Adrenal gland (tissue), 9 donors: ENCODE measurements at regions not wholly inside any gene's neighbourhood (a gene's known extent, or its start where the extent isn't known, plus 50 kb on each side); places are given as distances from the start of the nearest gene placed in this dataset.

Experiments
- DNase-seq, 7 donors: peaks; one replicate each; pipeline ENCODE4 v3.0.0-alpha.2; 2019 to 2020
- H3K27ac ChIP-seq, 5 donors: fragments of 200-600 bp; sonication (generic) in 4 of 5; 1 replicate in 3 of 5; 2 replicates in 2 of 5; pipeline versions ENCODE4 v1.5.1 to v1.8.0; 2016 to 2020; ENCODE audit warnings: mild to moderate bottlenecking in 1 of 5
- H3K27me3 ChIP-seq: fragments of 200-600 bp; 2 replicates; pipeline ENCODE4 v1.8.0; 2021
- H3K36me3 ChIP-seq, 2 donors: fragments of 200-600 bp; replicated peaks in 1 of 2; 1 replicate in 1 of 2; 2 replicates in 1 of 2; pipeline versions ENCODE4 v1.5.1 to v1.8.0; 2018 to 2022
- H3K4me1 ChIP-seq, 2 donors: fragments of 200-600 bp; replicated peaks in 1 of 2; 1 replicate in 1 of 2; 2 replicates in 1 of 2; pipeline versions ENCODE4 v1.5.1 to v1.8.0; 2018 to 2021
- H3K4me3 ChIP-seq, 4 donors: fragments of 200-600 bp; sonication (generic) in 3 of 4; one replicate each; pipeline ENCODE4 v1.5.1; 2016 to 2018
- H3K9me3 ChIP-seq, 3 donors: fragments of 200-600 bp; sonication (generic) in 1 of 3; replicated peaks in 1 of 3; 1 replicate in 2 of 3; 2 replicates in 1 of 3; pipeline versions ENCODE4 v1.5.1 to v1.8.0; 2016 to 2021
- CTCF ChIP-seq, 6 experiments: fragments of 450-650 bp in 4 of 6; fragments of 200-600 bp in 2 of 6; sonication (generic) in 1 of 6; IDR thresholded peaks; 1 replicate in 5 of 6; 2 replicates in 1 of 6; pipeline versions ENCODE4 v1.5.1 to v1.8.0; 2016 to 2021; ENCODE audit warnings: antibody characterized with exemption in 6 of 6, mild to moderate bottlenecking in 2 of 6, moderate library complexity in 1 of 6
- POLR2A ChIP-seq, 2 donors: fragments of 450-650 bp; IDR thresholded peaks; one replicate each; pipeline ENCODE4 v1.6.1; 2017; ENCODE audit warnings: antibody characterized with exemption in 2 of 2, mild to moderate bottlenecking in 2 of 2, moderate library complexity in 1 of 2
- WGBS, 4 donors: extraction: QIAGEN DNeasy Blood & Tissue Kit in 2 of 4; methylation state at CpG; one replicate each; pipeline versions ENCODE4 v1.1.5 to v1.1.7; 2013 to 2017; 5-methylcytosine and 5-hydroxymethylcytosine counted together
- intact Hi-C, 2 donors: fragments of 100-400 bp; cut with DNase I; formaldehyde crosslinking; loops; one replicate each; pipeline versions ENCODE4 v1.14.1 to v1.15.0; 2022 to 2023
- donor health status: healthy with polysubstance abuse.
- donor health status: Bipolar disorder and iron deficiency.
- donor health status: DM: yes; HTN: yes; CAD: no.
- donor health status: DM: no; HTN: no; CAD: no.
- donor health status: DM: no; HTN: no; CAD: no.

GRCh38 chr2:105150231-105150630 is 91.3 kb upstream of the GPR45 start:
- TF ChIP-seq POLR2A (IDR thresholded peaks at IDR 0.05) (no peak), CTCF (IDR thresholded peaks at IDR 0.05) (no peak)
- 77 to 90% (median 84%) methylated on average over 3 of the region's 3 CpGs for WGBS, 4 donors
- Histone ChIP-seq H3K27me3 (peaks cover 24% of the 10 kb centered on the region), H3K9me3 (no peaks in the 10 kb centered on the region), H3K36me3 (no peaks in the 10 kb centered on the region), H3K27ac (no peak overlapping the region), H3K4me3 (no peak overlapping the region), H3K4me1 (no peaks in the 10 kb centered on the region)
- no peak for DNase-seq
- intact Hi-C loops, result no loop called here

GRCh38 chr2:105154119-105154818 is 87.3 kb upstream of the GPR45 start:
- H3K4me3 ChIP-seq, result no peak overlapping the region
- no peak for DNase-seq
- H3K4me1 ChIP-seq, result no peaks in the 10 kb centered on the region
- intact Hi-C loops, result no loop called here
- no peaks in the 10 kb centered on the region for H3K9me3 ChIP-seq
- TF ChIP-seq CTCF (IDR thresholded peaks at IDR 0.05) (no peak), POLR2A (IDR thresholded peaks at IDR 0.05) (no peak)
- H3K36me3 ChIP-seq, result no peaks in the 10 kb centered on the region
- H3K27ac ChIP-seq, result no peak overlapping the region
- WGBS, 4 donors, result 60 to 88% (median 78%) methylated on average over 5 of the region's 5 CpGs
- H3K27me3 ChIP-seq, result no peaks in the 10 kb centered on the region

GRCh38 chr2:105156166-105156565 is 85.4 kb upstream of the GPR45 start:
- H3K9me3 ChIP-seq, result no peaks in the 10 kb centered on the region
- no peaks in the 10 kb centered on the region for H3K4me1 ChIP-seq
- H3K27ac ChIP-seq, result no peak overlapping the region
- intact Hi-C loops, result no loop called here
- no peaks in the 10 kb centered on the region for H3K27me3 ChIP-seq
- DNase-seq, result no peak
- WGBS, 4 donors, result 78 to 83% (median 80%) methylated on average over 2 of the region's 2 CpGs
- H3K36me3 ChIP-seq, result no peaks in the 10 kb centered on the region
- TF ChIP-seq CTCF (IDR thresholded peaks at IDR 0.05), result no peak
- TF ChIP-seq POLR2A (IDR thresholded peaks at IDR 0.05), result no peak
- H3K4me3 ChIP-seq, result no peak overlapping the region

- H3K36me3 ChIP-seq, result no peaks in the 10 kb centered on the region
- no peaks in the 10 kb centered on the region for H3K9me3 ChIP-seq
- no peaks in the 10 kb centered on the region for H3K4me1 ChIP-seq
- no peak for DNase-seq
- no peaks in the 10 kb centered on the region for H3K27me3 ChIP-seq
- no peak overlapping the region for H3K4me3 ChIP-seq
- TF ChIP-seq CTCF (IDR thresholded peaks at IDR 0.05) (no peak), POLR2A (IDR thresholded peaks at IDR 0.05) (no peak)
- intact Hi-C loops, result no loop called here
- H3K27ac ChIP-seq, result no peak overlapping the region
Observed at GRCh38 chr2:105158002-105158401, 83.5 kb upstream of the GPR45 start.
